NCI-H2196 treated with DMSO at 0.1 percent for 48 hours (cell line): ENCODE measurements at regions not wholly inside any gene's neighbourhood (a gene's known extent, or its start where the extent isn't known, plus 50 kb on each side); places are given as distances from the start of the nearest gene placed in this dataset.

Experiments
- DNase-seq: peaks from one replicate; lab custom pipeline; 2025; ENCODE audit not compliant: unreplicated experiment; lab: John Stamatoyannopoulos, UW

- DNase-seq, result no peak
Observed at GRCh38 chr1:105964879-105965278, 1091.6 kb upstream of the PRMT6 start.

GRCh38 chr1:105997516-105997915 lies 1059.0 kb upstream of the PRMT6 start:
- no peak for DNase-seq

GRCh38 chr1:106022312-106022902 lies 1034.1 kb upstream of the PRMT6 start:
- no peak for DNase-seq

GRCh38 chr1:106027871-106028270 lies 1028.6 kb upstream of the PRMT6 start:
- DNase-seq, result no peak

- DNase-seq, result no peak
Observed at GRCh38 chr1:106037526-106037925, 1018.9 kb upstream of the PRMT6 start.

GRCh38 chr1:106038260-106038659 lies 1018.2 kb upstream of the PRMT6 start:
- no peak for DNase-seq

GRCh38 chr1:106043971-106044370 lies 1012.5 kb upstream of the PRMT6 start:
- no peak for DNase-seq

GRCh38 chr1:106047210-106047609 lies 1009.3 kb upstream of the PRMT6 start:
- no peak for DNase-seq

- DNase-seq, result no peak
Observed at GRCh38 chr1:106049595-106049994, 1006.9 kb upstream of the PRMT6 start.

- DNase-seq, result no peak
Observed at GRCh38 chr1:106055855-106056254, 1000.6 kb upstream of the PRMT6 start.

- no peak for DNase-seq
Observed at GRCh38 chr1:106061586-106062495, 994.6 kb upstream of the PRMT6 start.

- no peak for DNase-seq
Observed at GRCh38 chr1:106063510-106063909, 993.0 kb upstream of the PRMT6 start.

GRCh38 chr1:106072909-106073600 lies 983.4 kb upstream of the PRMT6 start:
- DNase-seq, result no peak

GRCh38 chr1:106080608-106081325 lies 975.7 kb upstream of the PRMT6 start:
- no peak for DNase-seq

- DNase-seq, result no peak
Observed at GRCh38 chr1:106111044-106111443, 945.4 kb upstream of the PRMT6 start.

- no peak for DNase-seq
Observed at GRCh38 chr1:106113851-106114250, 942.6 kb upstream of the PRMT6 start.

- DNase-seq, result no peak
Observed at GRCh38 chr1:106120789-106121188, 935.7 kb upstream of the PRMT6 start.

- no peak for DNase-seq
Observed at GRCh38 chr1:106121728-106122127, 934.7 kb upstream of the PRMT6 start.

- no peak for DNase-seq
Observed at GRCh38 chr1:106134561-106134960, 921.9 kb upstream of the PRMT6 start.

- no peak for DNase-seq
Observed at GRCh38 chr1:106173101-106173500, 883.4 kb upstream of the PRMT6 start.

GRCh38 chr1:106178791-106179190 lies 877.7 kb upstream of the PRMT6 start:
- DNase-seq, result no peak
